Psoas muscle (tissue), 7 donors: ENCODE measurements at regions not wholly inside any gene's neighbourhood (a gene's known extent, or its start where the extent isn't known, plus 50 kb on each side); places are given as distances from the start of the nearest gene placed in this dataset.

Experiments
- ATAC-seq, 4 donors: fragments of 200-7000 bp; cut with Tn5 transposase; one replicate each; pipeline ENCODE4 v1.9.1; 2020; ENCODE audit warnings: moderate library complexity in 3 of 4, mild to moderate bottlenecking in 2 of 4
- DNase-seq, 2 donors: peaks; one replicate each; pipeline ENCODE4 v3.0.0-alpha.2; 2020
- H3K27ac ChIP-seq: fragments of 200-600 bp; one replicate; pipeline ENCODE4 v1.8.0; 2022
- H3K27me3 ChIP-seq, 3 donors: fragments of 200-600 bp in 1 of 3; one replicate each; pipeline versions ENCODE4 v1.6.1 to v1.8.0; 2013 to 2022; ENCODE audit warnings: low read length in 2 of 3, mild to moderate bottlenecking in 2 of 3, moderate library complexity in 1 of 3; ENCODE audit not compliant: insufficient read depth in 3 of 3
- H3K36me3 ChIP-seq, 2 donors: fragments of 200-600 bp in 1 of 2; one replicate each; pipeline versions ENCODE4 v1.6.1 to v1.8.0; 2013 to 2022; ENCODE audit warnings: low read depth in 1 of 2, mild to moderate bottlenecking in 1 of 2, moderate library complexity in 1 of 2; ENCODE audit not compliant: insufficient read depth in 1 of 2
- H3K4me1 ChIP-seq: fragments of 200-600 bp; one replicate; pipeline ENCODE4 v1.8.0; 2022
- H3K4me3 ChIP-seq: fragments of 200-600 bp; one replicate; pipeline ENCODE4 v1.8.0; 2022; ENCODE audit warnings: mild to moderate bottlenecking
- H3K9me3 ChIP-seq: fragments of 200-600 bp; one replicate; pipeline ENCODE4 v1.8.0; 2022
- CTCF ChIP-seq: fragments of 200-600 bp; IDR thresholded peaks from one replicate; pipeline ENCODE4 v1.8.0; 2022; ENCODE audit warnings: antibody characterized with exemption
- WGBS, 3 donors: extraction: QIAGEN DNeasy Blood & Tissue Kit; methylation state at CpG; one replicate each; pipeline versions ENCODE4 v1.1.6 to v1.1.7; 2013; 5-methylcytosine and 5-hydroxymethylcytosine counted together
- intact Hi-C, 2 donors: fragments of 100-400 bp; cut with DNase I; formaldehyde crosslinking; loops; one replicate each; pipeline versions ENCODE4 v1.11.0 to v1.14.2; 2022
- donor health status: healthy with polysubstance abuse.
- donor health status: DM: no; HTN: no; CAD: no; lungs with moderate emphysema.
- donor health status: Bipolar disorder and iron deficiency.
- donor health status: healthy.
- donor health status: DM: yes; HTN: yes; CAD: no.
- donor health status: DM: no; HTN: no; CAD: no.
- donor health status: DM: yes; HTN: yes; CAD: no.

GRCh38 chr13:34360702-34361101, 542.8 kb downstream of the RFC3 start:
- H3K4me3 ChIP-seq: no peak overlapping the region
- H3K27me3 ChIP-seq: no peaks in the 10 kb centered on the region
- intact Hi-C loops: no loop called here
- no peaks in the 10 kb centered on the region for H3K36me3 ChIP-seq
- no peak for DNase-seq
- TF ChIP-seq CTCF: no peak
- ATAC-seq: no peak
- no peaks in the 10 kb centered on the region for H3K4me1 ChIP-seq
- no peaks in the 10 kb centered on the region for H3K9me3 ChIP-seq
- no peak overlapping the region for H3K27ac ChIP-seq

GRCh38 chr13:34361560-34361959, 543.6 kb downstream of the RFC3 start:
- Histone ChIP-seq H3K36me3 (no peaks in the 10 kb centered on the region), H3K4me3 (no peak overlapping the region), H3K4me1 (no peaks in the 10 kb centered on the region), H3K27ac (no peak overlapping the region), H3K9me3 (no peaks in the 10 kb centered on the region), H3K27me3 (no peaks in the 10 kb centered on the region)
- WGBS, 3 donors: 11 to 23% (median 19%) methylated on average over 4 of the region's 4 CpGs
- no peak for TF ChIP-seq CTCF
- DNase-seq (no peak), ATAC-seq (no peak)
- intact Hi-C loops: no loop called here

- no peaks in the 10 kb centered on the region for H3K4me1 ChIP-seq
- WGBS, 3 donors: 84 to 91% (median 87%) methylated on average over 4 of the region's 4 CpGs
- H3K4me3 ChIP-seq: no peak overlapping the region
- no peak for TF ChIP-seq CTCF
- no peaks in the 10 kb centered on the region for H3K27me3 ChIP-seq
- H3K36me3 ChIP-seq: no peaks in the 10 kb centered on the region
- ATAC-seq: no peak
- no peak for DNase-seq
- intact Hi-C loops: no loop called here
- H3K9me3 ChIP-seq: no peaks in the 10 kb centered on the region
- no peak overlapping the region for H3K27ac ChIP-seq
These were observed 545.3 kb downstream of the RFC3 start for GRCh38 chr13:34363266-34363665.

- Histone ChIP-seq H3K4me3 (no peak overlapping the region), H3K36me3 (no peaks in the 10 kb centered on the region), H3K4me1 (no peaks in the 10 kb centered on the region), H3K27me3 (no peaks in the 10 kb centered on the region), H3K9me3 (no peaks in the 10 kb centered on the region), H3K27ac (no peak overlapping the region)
- intact Hi-C loops: no loop called here
- 68 to 93% (median 76%) methylated on average over 1 of the region's 1 CpG for WGBS, 3 donors
- DNase-seq (no peak), ATAC-seq (no peak)
- no peak for TF ChIP-seq CTCF
These were observed 546.7 kb downstream of the RFC3 start for GRCh38 chr13:34364633-34365032.

GRCh38 chr13:34369931-34370330, 552.0 kb downstream of the RFC3 start:
- Histone ChIP-seq H3K4me3 (no peak overlapping the region), H3K4me1 (no peaks in the 10 kb centered on the region), H3K27me3 (no peaks in the 10 kb centered on the region), H3K9me3 (no peaks in the 10 kb centered on the region), H3K27ac (no peak overlapping the region), H3K36me3 (no peaks in the 10 kb centered on the region)
- DNase-seq (no peak), ATAC-seq (no peak)
- TF ChIP-seq CTCF: no peak
- intact Hi-C loops: no loop called here
- 0 to 37% (median 0%) methylated on average over 1 of the region's 1 CpG for WGBS, 3 donors
